Epidermal melanocyte (primary cell): ENCODE measurements at regions not wholly inside any gene's neighbourhood (a gene's known extent, or its start where the extent isn't known, plus 50 kb on each side); places are given as distances from the start of the nearest gene placed in this dataset.

Source experiments
- DNase-seq: peaks from one replicate; pipeline ENCODE4 v3.0.0; 2011; ENCODE audit warnings: low spot score; ENCODE audit not compliant: insufficient read length

DNA sequence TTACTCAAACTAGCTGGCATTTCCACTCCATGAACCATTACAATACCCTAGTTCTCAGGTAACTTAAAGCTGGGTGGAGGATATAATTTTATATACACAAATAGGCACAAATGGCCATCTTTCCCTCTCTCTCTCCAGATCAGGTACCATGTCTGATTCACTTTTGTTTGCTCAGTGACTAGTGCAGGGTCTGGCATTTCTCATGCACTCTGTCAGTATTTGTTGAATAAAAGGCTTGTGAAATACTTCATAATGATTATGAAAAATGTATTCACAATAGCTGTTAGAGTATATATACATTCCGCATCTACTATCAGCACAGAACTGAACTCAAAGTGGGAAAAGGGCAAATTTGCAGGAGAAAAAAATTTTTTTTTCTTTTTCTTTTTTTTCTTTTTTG lies 510.2 kb upstream of the USP24 start:
- no peak for DNase-seq

DNA sequence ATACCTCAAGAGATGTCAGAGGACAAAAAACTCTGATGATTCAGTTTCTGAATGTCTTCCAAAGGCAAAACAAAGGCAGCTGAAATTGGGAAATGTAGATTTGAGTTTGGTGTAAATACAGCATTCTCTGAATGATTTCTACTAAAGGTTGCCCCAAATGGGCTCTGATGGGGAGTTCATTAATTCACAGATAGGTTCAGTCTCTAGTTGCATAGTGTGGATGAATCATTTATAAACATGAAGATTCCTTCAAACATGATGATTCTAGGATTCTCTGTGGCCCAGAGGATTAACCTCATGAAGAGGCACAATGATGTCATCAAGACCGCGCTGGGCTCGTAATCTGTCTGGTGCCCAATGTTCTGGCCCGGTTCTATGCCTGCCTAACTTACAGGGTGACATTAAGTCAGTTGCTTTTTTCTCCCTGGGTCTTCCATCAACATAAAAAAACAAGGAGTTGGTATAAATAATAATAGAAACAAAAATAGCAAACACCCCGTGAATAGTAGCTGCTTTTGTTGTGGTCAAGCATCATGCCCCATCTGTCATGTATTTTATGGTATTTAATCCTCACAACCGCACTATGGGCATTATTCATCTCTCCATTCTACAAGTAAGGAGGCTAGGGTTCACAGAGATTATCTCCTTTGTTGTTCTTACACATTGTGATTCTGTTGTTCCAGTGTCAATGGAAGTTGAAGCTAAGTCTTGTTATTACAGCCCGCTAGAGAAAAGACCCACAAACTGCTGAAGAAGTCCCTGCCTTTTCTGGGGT lies 509.6 kb upstream of the USP24 start:
- DNase-seq: no peak

DNA sequence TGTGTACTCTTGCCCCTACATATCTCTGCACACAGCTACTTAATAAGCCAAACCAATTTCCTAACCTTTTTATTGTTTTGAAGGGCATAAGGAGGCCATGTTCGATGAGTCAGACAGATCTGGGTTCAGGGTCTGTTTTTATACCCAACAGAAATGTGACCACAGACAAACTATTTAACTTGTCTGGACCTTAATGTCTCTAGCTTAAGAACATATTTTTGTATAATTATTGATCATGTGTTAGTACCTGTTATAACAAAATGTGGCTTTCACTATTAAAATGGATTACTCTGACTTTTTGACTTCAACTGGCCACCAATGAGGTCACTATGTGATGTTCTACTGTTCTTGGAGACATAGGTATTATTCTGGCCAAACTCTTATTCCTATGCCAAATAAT lies 507.8 kb upstream of the USP24 start:
- no peak for DNase-seq

DNA sequence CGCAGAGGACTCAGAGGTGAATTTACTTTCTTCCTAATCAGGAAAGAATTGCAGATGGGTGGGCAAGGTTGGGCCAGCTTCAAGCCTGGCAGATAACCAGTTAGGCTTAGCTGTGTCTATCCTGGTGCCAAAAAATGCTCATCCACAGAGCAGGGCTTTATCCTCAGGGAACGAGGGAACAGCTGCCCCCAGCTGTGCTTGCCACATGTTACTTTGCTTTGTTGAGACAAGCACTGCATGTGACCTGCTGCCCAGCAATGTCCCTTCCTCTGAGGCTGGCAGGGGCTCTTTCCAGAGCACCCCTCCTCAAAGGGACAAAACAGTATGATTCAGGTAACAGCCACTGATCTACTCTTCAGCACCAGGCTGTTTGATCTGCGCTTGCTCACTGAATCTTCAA lies 505.1 kb upstream of the USP24 start:
- no peak for DNase-seq

DNA sequence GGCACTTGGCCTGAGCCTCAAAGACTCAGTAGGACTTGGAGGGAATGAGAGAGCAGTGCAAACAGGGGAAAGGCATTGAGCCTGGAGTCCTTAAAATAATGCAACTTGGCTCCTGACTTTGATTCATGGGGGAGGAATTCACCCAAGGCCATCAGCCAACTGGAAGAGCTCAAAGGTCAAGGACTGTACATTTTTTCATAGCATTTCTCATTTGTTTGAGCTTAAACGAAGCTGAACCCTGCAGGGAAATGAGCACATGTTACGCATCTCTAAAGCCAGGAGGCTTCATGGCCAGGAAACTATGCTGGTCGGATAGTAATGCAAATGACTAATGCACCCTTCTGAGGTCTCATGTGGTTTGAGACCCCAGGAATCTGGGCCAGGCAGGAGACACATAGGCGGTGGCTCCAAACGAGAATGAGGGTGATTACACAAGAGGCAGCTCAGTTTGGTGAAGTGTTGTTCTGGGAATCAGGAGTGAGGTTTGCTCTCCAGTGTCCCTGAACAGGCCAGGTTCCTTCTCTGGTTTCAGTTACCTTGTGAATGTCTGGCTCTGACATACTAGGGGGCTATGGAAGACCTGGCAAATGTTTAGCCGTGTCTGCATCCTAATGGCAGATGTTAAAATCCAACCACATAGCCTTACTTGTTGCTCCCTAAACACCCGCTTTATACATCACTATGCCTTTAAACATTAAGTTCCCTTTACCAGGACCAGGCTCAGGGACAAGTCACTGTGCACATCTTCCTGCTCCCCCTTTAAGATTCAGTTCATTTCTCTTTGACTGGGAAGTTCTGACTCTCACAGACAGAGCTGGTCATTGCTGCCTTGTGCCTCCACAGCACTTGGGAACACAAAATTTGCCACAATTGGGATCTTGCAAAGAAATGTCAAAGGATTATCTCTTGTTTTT lies 503.9 kb upstream of the USP24 start:
- peak; percentile 64 for DNase-seq

DNA sequence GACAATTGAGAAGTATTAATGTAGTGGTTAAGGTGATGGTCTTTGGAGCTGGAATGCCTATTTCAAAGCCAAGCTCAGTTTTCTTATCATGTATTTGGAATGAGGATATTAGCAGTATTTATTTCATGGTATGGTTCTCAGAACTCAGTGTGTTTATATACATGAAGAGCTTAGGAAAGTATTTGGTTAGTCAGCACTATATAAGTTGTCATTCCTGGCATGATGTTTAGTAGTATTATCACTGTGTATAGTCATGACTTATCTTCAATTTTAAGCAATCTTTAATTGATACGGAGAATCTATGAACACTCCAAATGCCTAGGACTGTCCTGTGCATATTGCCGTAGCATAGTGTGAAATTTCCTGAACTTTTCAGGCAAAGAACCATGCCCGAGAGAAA lies 501.9 kb upstream of the USP24 start:
- no peak for DNase-seq

DNA sequence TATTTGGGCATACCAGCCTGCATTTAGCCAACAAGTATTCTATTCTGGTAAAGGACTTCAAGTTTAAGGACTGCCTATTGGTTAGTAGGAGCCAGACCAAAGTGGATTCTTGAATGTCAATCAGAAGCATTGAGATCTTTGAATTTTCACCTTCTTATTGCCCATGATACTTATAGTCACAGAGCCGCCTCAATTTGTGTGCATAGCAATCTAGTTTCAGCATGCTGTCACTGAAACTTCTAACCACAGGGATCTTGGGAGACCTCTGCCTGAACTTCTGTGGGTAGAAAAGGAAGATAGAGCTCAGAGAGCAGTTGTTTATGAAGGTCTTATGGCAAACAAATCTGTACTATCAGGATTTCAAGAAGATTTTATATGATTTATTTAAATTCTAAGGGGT lies 501.4 kb upstream of the USP24 start:
- no peak for DNase-seq

DNA sequence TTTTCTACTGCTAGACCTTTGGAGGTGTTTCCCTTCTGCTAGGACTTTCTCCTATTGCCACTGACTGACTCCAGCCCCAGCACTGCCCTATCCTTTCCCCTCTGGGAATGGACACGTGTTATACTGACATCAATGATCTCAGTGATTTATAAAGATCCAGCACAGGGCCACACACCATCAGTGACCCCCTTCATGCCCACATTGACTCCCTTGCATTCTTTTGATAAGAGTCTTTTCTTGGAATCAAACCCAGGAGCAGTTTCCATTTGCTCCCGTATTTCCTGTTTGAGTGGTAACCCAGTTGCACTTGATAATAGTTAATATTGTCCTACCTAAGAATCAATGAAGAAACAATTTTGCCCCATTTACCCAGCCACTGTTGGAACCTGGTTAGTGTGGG lies 501.0 kb upstream of the USP24 start:
- DNase-seq: no peak

DNA sequence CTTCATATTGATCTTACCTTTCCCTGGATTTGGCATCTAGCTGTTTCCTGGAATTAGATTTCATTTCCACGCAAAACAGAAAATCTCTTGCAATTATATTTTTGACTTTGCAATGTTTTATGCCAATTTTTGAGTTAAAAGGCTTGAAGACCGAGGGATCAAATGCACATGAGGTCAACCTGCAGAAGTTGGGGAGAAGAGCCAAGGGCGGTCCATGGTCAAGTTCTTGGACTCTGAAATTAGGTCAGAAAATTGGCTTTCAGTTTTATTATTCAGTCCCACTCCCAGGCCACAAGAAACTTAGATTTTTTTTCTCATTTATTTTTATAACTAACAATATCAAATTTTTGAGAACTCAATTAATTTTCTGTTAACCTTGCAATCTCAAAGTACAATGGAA lies 499.1 kb upstream of the USP24 start:
- DNase-seq: no peak

DNA sequence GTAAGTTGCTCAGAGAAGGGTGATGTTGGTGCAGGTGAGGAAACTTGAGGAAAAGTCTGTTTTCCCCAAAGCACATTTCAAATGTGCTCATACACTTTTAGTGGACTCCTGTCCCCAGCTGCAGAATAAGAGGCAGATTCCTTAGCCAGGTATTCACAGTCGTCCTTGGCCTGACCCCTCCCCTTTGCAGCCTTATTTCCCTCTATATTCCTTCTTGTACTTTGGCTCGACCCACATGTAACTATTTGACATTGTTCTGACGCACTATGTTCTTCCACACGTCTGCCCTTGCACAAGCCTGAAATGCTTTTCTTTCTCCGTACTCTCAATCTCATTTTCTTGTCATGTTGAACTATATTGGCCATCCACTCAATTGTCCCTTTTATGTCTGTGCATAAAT lies 498.4 kb upstream of the USP24 start:
- no peak for DNase-seq

DNA sequence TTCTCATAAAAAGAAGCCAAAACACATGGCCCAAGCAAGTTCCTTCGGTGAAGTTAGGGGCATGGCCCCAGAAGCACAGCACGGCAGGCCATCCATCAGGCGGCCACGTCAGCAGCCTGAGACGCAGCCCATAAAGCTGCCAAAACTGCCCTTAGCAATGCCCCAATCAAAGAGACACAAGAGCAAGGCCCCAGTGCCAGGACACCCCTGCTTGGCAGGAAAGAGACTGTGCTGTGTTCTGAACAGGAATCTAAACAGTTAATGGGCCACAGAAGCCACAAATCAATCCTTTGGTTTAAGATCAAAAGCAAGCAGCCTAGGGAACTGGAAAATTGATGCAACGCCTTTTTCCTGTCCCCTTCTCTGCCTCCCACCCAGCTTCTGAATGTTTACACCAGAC lies 497.0 kb upstream of the USP24 start:
- no peak for DNase-seq

DNA sequence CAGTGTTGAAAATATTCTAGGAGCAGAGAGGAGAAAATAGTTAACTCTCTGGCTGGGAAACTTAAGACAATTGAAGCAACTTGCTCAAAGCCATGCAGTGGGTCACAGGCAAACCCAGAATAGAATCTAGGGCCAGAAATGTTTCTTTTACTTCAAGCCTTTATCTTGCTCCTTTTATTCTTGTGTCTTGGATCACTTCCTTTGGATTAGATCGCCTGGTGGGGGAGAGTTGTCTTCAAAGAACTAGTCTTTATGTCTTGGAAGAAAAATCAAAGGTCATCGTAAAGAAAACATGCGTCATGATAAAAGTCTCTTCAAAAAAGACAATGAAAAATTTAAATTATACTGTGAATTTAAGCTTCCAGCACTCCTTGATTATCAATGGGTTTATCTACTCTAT lies 493.6 kb upstream of the USP24 start:
- no peak for DNase-seq

DNA sequence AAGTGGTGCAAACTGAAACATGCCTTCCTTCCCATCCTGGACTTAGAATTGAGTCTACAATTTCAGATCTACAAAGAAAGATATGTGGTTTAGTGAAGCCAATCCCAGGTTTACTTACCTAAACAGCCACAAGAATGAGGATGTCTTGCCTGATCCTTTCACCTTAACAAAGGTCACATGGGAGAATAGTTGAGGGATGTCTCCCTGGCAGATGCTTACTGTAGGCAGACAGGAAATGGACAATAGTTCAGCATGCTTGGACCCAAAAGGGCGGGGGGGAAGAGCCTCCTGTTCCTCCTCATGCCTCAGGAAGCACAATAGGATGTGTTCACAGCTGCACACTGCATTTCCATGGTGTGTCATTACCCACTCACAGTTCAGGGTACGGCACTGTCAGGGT lies 492.7 kb upstream of the USP24 start:
- DNase-seq: no peak

DNA sequence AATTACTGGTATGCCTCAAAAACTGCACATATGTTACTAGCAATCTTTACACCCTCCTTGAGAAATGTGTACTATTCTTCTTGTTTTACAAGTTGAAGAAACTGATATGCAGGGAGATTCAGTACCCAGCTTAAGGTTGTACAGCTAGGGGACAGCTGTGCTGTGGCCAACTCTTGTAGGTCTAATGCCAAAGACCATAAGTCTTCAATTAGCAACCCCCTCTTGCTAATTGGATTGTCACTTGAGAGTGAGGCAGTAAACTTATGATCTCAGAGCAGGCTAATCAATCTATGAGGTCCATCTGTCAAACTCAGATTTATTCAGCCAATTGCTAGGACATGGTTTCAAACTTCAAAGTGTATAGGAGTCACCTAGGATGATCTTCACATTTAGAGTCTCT lies 492.0 kb upstream of the USP24 start:
- DNase-seq: no peak

DNA sequence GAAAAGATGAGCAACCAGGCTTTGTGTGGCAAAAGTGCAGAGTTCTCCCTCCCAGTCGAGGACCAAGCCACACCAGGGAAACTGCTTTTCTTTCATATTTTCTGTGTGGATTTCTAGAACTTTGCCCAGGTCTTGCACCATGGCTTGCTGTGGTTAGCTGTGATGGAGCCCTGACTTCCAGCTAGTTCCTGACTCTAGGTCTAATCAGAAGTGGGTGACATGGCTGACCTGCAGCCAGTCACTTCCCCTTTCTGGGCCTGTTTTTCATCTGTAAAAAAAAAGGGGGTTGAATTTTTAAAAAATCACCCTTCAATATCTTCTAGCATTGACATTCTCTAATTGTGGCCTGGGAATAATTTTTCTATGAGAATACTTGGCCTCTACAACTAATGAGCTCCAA lies 491.2 kb upstream of the USP24 start:
- no peak for DNase-seq

DNA sequence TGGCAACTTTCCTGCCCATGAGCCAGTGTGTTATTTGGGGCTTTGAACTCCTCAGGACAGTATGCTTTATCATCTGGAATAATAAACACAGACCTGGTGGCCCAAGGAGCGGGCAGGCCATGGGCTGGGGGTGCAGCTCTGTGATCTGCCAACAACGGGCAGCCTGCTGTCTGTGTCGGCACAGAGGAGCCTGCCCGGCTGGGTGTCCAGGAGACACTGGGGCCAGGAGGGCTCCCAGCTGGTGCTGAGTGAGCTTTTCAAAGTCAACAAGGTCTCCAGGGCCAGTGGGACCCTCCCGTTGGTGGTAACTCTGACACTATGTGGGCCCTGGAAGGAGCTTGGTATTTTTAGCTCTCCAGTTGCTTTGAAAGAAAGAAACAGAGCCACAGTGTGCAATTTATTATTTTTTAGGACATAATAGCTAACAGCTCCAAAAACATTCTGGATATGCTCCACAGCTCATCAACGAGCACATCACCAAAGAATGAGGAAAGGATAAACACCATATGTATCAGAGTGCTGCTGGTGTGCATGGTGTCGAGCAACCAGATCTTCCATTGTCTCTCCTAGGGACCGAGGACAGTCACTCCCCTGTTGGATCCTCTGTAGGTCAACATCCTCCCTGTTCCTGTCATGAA lies 488.7 kb upstream of the USP24 start:
- DNase-seq: no peak

DNA sequence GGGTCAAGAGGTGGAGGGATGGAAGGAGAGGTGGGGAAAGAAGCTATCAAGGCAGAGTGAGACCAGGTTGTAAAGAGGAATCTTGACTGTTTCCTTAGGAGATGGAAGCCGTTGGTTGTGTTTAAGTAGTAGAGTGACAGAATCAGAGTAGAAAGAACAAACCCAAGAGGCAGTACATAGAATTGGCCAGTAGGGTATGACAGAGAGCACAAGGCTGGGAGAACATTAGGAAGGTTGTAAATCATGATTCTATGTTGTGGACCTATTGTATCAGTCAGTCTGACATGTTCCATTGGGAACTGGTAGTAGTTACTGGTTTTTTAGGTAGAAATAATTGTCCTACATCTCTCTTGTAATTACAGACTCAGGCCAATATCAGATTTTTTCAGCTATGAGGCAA lies 486.9 kb upstream of the USP24 start:
- DNase-seq: no peak

DNA sequence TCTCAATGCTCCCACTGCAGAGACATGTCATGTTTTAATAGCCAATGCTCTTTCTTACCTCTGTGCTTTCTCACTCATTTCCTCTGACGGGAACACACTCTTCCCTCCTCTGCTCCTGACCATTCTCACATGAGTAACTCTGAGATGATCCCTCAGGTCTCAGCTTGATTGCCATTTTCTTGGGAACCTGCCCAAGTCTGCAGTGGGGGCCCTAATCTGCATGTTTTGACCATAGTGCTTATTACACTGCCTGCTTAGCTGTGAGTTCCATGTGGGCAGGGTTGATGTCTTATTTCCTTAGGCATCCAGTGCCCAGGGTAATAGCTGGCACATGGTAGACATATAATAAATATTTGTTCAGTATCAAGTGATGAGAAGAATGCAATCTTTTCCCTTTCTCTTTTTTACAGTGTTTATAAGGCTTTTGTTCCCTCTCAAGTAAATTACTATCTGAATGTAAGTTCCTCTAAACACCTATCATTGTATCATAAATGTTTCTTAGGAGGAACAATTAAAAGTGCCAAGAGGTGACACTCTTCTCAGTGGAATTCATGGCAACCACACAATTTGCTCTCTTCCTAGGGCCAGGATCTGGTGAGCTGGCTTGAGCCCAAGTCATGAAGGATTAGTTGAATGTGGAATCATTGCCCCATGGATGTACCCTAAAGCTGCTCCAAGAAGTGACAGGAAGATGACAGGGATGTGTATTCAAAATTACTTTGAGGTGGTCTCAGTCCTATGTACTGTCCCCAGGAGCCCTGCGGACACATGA lies 485.4 kb upstream of the USP24 start:
- no peak for DNase-seq

DNA sequence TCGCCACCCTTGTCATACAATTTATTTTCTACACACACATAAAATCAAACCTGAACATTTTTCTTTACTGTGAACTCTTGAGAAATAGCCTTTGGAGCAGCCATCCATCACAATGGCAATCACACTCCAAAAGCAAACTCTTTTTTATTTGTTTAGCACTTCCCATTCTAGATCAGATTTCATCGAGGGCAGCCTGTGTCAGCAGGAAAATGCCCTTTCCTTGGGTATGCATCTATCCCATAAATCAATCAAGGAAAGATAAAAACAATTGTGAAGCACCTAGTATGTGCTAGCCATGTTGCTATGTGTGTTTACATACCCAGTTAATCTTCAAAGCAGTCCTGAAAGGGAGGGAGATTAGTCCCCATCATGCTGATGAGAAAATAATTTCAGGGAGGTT lies 484.1 kb upstream of the USP24 start:
- DNase-seq: no peak

DNA sequence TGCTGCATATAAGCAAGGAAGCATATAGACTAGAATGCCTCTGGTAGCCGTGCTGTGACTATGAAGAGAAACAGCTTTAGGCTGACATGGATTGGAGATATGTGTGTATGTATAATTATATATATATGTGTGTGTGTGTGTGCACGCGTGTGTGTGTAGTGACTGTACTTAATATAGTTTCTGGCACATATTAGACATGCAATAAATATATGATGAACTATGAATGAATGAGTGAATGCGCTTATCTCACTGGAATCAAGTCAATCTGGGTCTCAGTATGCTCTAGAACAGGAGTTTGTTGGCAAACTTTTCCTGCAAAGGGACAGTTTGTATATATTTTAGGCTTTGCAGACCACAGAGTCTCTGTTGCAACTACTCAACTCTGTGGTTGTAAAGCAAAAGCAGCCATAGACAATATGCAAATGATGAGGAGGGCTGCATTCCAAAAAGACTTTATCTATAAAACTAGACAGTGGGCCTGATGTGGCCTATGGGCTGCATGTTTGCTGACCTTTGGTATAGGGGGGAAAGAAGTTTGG lies 482.9 kb upstream of the USP24 start:
- DNase-seq: no peak

DNA sequence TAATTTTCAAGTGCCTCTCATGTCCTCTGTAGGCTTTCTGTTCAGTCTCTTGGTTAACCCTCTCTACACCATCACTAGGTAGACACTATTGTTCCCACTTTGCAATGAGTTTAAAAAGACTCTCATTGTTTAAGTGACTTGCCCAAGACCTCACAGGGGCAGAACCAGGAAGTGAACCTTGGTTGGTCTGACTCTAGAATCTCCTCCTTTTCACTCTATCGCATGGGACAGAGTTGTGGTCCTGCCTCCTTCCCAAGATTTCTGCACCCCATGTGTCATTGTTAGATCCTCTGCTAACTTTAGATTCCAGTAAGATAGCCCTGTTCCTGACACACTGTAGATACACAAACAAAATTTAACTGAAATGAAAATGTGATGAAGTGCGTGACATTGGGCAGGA lies 481.7 kb upstream of the USP24 start:
- no peak for DNase-seq
